ENCODE measurements at regions not wholly inside any gene's neighbourhood (a gene's known extent, or its start where the extent isn't known, plus 50 kb on each side); places are given as distances from the start of the nearest gene placed in this dataset.

DNA sequence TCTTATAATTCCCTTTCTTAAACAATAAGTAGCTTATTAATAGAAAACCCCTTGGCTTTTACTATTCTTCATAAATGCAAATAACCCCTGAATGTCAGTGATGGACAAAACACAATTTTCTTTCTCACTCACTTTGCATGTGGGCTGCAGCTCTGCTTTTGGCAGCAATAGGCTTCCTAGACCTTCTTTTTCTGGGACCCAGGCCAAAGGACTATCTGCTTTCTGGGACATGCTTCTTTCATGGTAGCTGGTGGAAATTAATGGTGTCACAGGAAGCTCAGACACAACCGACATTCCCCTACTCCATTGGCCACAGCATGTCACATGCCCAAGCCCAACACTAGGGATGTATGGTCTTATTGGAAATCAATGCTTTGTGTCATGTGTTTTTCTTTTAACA lies 134.3 kb upstream of the MDFIC start:
- H3K4me3 ChIP-seq: no peak overlapping the region
- intact Hi-C loops (cut with DNase I): no loop called here
- 28 to 56% (median 31%) methylated on average over 1 of the region's 1 CpG for WGBS, 3 donors

DNA sequence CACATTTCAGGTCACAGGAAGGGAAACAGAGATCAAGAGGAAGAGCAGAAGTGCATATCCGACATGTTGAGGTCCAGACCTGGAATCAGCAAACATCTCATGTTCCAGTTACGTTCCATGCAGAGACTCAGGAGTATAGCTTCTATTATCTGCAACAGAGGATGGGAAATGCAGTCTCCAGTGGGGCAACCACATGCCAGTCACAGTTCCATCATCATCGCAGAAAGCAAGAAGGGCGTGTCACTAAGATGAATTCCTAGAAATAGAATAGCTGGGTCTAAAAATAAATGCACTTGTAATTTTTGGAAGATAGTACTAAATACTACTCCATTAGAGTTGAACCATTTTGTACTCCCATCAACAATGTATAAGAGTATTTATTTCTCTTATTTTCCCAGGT lies 133.2 kb upstream of the MDFIC start:
- WGBS, 3 donors: 92 to 95% (median 94%) methylated on average over 4 of the region's 4 CpGs
- H3K4me3 ChIP-seq: no peak overlapping the region
- no peak for DNase-seq
- intact Hi-C loops (cut with DNase I): no loop called here
- H3K9me3 ChIP-seq: no peaks in the 10 kb centered on the region
- H3K27me3 ChIP-seq: no peaks in the 10 kb centered on the region
- TF ChIP-seq EP300 (IDR thresholded peaks at IDR 0.05): no peak
- TF ChIP-seq, protein P1, sequence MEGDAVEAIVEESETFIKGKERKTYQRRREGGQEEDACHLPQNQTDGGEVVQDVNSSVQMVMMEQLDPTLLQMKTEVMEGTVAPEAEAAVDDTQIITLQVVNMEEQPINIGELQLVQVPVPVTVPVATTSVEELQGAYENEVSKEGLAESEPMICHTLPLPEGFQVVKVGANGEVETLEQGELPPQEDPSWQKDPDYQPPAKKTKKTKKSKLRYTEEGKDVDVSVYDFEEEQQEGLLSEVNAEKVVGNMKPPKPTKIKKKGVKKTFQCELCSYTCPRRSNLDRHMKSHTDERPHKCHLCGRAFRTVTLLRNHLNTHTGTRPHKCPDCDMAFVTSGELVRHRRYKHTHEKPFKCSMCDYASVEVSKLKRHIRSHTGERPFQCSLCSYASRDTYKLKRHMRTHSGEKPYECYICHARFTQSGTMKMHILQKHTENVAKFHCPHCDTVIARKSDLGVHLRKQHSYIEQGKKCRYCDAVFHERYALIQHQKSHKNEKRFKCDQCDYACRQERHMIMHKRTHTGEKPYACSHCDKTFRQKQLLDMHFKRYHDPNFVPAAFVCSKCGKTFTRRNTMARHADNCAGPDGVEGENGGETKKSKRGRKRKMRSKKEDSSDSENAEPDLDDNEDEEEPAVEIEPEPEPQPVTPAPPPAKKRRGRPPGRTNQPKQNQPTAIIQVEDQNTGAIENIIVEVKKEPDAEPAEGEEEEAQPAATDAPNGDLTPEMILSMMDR (IDR thresholded peaks at IDR 0.05): no peak
- TF ChIP-seq POLR2A (IDR thresholded peaks at IDR 0.05): no peak
- no peak overlapping the region for H3K27ac ChIP-seq
- H3K4me1 ChIP-seq (ENCODE audit: insufficient read depth): no peaks in the 10 kb centered on the region
- H3K36me3 ChIP-seq: no peaks in the 10 kb centered on the region

More for the DNA sequence above, 134.3 kb upstream of the MDFIC start:
- TF ChIP-seq POLR2A (IDR thresholded peaks at IDR 0.05): no peak
- TF ChIP-seq, protein P1 (IDR thresholded peaks at IDR 0.05): no peak
- no peak for TF ChIP-seq EP300 (IDR thresholded peaks at IDR 0.05)
- Histone ChIP-seq H3K4me1 (ENCODE audit: insufficient read depth) (no peaks in the 10 kb centered on the region), H3K36me3 (no peaks in the 10 kb centered on the region), H3K27ac (no peak overlapping the region), H3K9me3 (no peaks in the 10 kb centered on the region), H3K27me3 (no peaks in the 10 kb centered on the region)
- no peak for DNase-seq

DNA sequence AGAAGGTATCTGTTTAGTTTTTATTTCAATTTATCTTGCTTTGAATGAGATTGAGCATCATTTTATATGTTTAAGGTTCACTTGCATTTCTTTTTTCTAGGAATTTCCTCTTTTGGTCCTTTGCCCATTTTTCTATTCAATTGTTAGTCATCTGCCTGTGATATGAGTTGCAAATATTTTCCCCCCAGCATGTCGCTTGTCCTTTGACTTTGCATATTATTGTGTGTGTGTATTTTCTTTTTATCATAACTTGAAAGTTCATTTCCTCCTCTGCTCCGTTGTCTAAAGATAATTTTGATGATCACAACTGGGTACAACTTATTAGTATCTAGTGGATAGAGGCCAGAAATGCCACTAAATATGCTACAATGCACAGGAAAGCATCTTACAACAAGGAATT lies 132.7 kb upstream of the MDFIC start:
- no peak for DNase-seq
- Histone ChIP-seq H3K36me3 (no peaks in the 10 kb centered on the region), H3K9me3 (no peaks in the 10 kb centered on the region), H3K4me3 (no peak overlapping the region), H3K27ac (no peak overlapping the region), H3K27me3 (no peaks in the 10 kb centered on the region), H3K4me1 (ENCODE audit: insufficient read depth) (no peaks in the 10 kb centered on the region)
- intact Hi-C loops (cut with DNase I): no loop called here
- TF ChIP-seq, protein P1 (IDR thresholded peaks at IDR 0.05): no peak
- TF ChIP-seq EP300 (IDR thresholded peaks at IDR 0.05) (no peak), POLR2A (IDR thresholded peaks at IDR 0.05) (no peak)
- 50 to 61% (median 50%) methylated on average over 2 of the region's 2 CpGs for WGBS, 3 donors

DNA sequence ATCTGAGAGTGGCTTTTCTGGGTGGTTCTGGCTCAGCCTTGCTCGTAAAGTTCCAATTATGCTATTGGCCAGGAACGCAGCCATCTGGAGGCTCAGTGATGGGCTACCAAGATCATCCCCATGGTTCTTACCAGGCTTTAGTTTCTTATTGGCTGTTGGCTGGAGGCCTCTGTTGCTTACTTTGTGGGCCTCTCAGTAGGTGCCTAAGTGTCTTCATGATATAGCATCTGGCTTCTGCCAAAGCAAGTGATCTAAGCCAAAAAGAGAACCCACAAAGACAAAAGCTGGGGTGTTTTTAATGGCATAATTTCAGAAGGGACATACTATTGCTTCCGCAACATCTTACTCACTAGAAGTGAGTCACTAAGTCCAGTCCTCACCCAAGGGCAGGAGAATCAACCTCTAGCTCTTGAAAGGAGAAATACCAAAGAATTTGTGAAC lies 132.0 kb upstream of the MDFIC start:
- TF ChIP-seq, protein P1 (IDR thresholded peaks at IDR 0.05): no peak
- no peak for TF ChIP-seq POLR2A (IDR thresholded peaks at IDR 0.05)
- no peak for TF ChIP-seq EP300 (IDR thresholded peaks at IDR 0.05)
- 60 to 78% (median 65%) methylated on average over 3 of the region's 3 CpGs for WGBS, 3 donors
- DNase-seq: no peak
- Histone ChIP-seq H3K27me3 (no peaks in the 10 kb centered on the region), H3K36me3 (no peaks in the 10 kb centered on the region), H3K4me3 (no peak overlapping the region), H3K4me1 (ENCODE audit: insufficient read depth) (no peaks in the 10 kb centered on the region), H3K27ac (no peak overlapping the region), H3K9me3 (no peaks in the 10 kb centered on the region)
- intact Hi-C loops (cut with DNase I): no loop called here
